ENCODE measurements at regions not wholly inside any gene's neighbourhood (a gene's known extent, or its start where the extent isn't known, plus 50 kb on each side); places are given as distances from the start of the nearest gene placed in this dataset.

DNA sequence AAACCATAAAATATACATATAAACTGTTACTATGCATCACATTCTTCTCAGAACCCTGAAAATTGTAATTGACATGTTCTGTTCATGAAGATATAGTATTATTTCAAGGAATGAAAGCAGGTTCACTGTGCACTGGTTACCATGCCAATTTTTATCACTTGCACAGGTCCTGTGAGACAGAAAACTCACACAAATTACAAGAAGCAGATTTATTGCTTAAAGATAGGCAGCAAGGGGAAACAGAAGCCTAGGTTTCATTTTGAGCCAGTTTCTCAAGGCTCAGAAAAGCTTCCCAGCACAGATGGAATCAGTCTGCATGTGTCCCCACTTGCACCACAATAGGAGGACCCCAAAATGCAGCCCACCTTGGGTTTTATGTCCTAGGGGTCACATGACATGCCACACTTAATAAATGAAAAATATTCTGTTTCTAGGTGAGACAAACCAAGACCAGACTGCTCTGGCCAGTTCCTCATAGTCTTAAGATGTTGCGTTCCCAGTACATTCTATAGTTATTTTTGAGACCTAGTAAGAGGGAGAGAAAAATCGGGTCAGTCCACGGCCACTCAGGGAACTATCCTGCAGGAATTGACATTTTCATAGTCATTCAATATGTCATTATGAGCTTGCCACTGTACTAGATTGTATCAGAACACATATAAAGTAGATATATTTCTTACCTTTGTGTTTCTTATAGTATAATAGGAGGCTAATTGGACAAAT, 459.1 kb upstream of the ATXN8OS start:
- TF ChIP-seq, protein P1, sequence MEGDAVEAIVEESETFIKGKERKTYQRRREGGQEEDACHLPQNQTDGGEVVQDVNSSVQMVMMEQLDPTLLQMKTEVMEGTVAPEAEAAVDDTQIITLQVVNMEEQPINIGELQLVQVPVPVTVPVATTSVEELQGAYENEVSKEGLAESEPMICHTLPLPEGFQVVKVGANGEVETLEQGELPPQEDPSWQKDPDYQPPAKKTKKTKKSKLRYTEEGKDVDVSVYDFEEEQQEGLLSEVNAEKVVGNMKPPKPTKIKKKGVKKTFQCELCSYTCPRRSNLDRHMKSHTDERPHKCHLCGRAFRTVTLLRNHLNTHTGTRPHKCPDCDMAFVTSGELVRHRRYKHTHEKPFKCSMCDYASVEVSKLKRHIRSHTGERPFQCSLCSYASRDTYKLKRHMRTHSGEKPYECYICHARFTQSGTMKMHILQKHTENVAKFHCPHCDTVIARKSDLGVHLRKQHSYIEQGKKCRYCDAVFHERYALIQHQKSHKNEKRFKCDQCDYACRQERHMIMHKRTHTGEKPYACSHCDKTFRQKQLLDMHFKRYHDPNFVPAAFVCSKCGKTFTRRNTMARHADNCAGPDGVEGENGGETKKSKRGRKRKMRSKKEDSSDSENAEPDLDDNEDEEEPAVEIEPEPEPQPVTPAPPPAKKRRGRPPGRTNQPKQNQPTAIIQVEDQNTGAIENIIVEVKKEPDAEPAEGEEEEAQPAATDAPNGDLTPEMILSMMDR (IDR thresholded peaks at IDR 0.05) = no peak
- no peak for TF ChIP-seq POLR2A (IDR thresholded peaks at IDR 0.05)
- TF ChIP-seq EP300 (IDR thresholded peaks at IDR 0.05) = no peak
